NOMO-1 treated with dmso at 0.1 percent for 144 hours (cell line): ENCODE measurements at regions not wholly inside any gene's neighbourhood (a gene's known extent, or its start where the extent isn't known, plus 50 kb on each side); places are given as distances from the start of the nearest gene placed in this dataset.
"Not testable (repeated sequence)": the region's sequence is repeated elsewhere in the genome, so short reads cannot be mapped to it uniquely, and the experiment has no call there.

Experiments
- DNase-seq: peaks from one replicate; lab custom pipeline; 2025; ENCODE audit not compliant: unreplicated experiment; lab: John Stamatoyannopoulos, UW

- DNase-seq = no peak
These were observed 261.1 kb downstream of the CDH7 start for GRCh38 chr18:66011916-66012315.

DNA sequence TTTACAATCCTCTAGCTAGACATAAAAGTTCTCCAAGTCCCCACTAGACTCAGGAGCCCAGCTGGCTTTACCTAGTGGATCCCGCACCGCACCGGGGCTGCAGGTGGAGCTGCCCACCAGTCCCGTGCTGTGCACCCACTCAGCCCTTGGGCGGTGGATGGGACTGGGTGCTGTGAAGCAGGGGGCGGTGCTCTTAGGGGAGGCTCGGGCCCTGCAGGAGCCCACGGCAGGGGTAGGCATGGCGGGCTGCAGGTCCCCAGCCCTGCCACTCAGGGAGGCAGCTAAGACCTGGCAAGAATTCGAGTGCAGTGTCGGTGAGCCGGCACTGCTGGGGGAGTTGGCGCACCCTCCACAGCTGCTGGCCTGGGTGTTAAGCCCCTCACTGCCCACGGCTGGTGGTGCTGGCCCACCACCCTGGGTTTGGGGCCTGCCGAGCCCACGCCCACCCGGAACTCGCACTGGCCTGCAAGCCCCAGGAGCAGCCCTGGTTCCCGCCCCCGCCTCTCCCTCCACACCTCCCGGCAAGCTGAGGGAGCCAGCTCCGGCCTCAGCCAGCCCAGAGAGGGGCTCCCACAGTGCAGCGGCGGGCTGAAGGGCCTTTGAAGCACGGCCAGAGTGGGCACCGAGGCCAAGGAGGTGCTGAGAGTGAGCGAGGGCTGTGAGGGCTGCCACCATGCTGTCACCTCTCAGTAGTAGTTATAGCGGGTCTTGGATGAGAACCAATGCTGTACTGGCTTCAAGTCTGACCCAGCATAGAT, 255.2 kb downstream of the CDH7 start:
- no peak for DNase-seq

DNA sequence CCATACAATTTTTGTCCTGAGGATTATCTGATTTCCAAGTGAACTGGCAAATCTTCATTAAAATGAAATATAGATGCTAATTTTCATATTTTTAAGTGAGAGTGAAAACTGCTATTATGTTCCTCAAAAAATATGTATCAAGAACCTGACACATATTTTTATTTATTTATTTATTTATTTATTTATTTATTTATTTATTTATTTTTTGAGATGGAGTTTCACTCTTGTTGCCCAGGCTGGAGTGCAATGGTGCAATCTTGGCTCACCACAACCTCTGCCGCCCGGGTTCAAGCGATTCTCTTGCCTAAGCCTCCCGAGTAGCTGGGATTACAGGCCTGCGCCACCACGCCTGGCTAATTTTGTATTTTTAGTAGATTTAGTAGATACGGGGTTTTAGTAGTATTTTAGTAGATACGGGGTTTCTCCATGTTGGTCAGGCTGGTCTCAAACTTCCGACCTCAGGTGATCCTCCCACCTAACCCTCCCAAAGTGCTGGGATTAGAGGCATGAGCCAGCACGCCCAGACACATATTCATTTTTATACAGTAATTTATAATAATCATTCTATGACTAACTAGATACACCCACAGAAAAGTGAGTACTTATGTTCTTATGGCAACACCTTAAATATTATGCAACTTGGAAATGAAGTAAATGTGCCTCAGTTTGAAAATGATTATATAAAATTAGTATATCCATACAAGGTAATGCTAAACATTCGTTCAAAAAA, 248.3 kb downstream of the CDH7 start:
- DNase-seq = not testable (repeated sequence)

GRCh38 chr18:65995206-65995605, 244.4 kb downstream of the CDH7 start:
- DNase-seq = no peak

DNA sequence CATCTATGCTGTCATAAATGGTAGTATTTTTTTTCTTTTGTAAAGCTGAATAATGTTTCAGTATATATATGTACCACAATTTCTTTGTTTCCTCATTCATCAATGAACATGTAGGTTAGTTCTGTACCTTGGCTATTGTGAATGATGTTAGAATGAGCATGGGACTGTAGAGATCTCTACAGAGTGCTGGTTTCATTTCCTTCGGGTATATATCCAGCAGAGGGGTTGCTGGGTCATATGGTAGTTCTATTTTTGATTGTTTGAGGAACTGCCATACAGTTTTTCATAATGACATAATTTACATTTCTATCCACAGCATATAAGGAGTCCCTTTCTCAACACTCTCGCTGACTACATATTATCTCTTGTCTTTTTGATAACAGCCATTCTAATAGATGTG, 243.5 kb downstream of the CDH7 start:
- peak; percentile 6 for DNase-seq

DNA sequence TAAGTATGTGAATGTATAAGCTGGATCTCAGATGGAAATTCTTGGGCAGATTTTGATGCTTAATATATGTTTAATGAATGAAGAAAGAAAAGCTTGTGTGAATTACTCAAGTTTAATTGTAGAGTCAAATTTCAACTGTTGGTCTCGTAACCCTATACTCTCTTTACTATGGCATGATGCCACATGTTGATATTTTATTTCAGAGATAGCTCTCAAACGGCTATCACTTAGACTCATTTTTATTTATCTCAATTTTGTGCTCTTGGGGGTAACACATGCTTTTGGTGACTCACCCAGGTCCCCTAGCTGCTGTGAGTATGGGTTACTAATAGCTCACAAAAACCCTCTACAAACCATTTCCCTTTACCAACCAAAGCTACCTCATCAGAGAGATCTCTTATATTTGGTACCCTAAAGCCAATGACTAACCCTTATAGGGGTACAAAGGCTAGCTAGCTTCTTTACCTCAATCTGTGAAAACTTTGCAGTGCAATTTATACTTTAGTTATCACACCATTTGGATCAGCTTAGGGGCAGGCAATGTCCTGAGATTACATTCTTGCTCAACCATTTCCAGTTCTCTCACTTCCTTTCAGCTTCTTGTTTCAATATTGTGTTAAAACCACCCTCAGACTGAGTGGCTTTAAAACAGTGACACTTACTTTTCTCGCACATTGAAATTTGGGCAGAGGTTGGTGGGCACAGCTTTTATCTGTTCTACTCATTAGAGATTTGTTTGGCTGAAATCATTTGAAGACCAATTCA, 240.3 kb downstream of the CDH7 start:
- DNase-seq = peak; percentile 20

- DNase-seq = no peak
These were observed 239.4 kb downstream of the CDH7 start for GRCh38 chr18:65990174-65990690.

DNA sequence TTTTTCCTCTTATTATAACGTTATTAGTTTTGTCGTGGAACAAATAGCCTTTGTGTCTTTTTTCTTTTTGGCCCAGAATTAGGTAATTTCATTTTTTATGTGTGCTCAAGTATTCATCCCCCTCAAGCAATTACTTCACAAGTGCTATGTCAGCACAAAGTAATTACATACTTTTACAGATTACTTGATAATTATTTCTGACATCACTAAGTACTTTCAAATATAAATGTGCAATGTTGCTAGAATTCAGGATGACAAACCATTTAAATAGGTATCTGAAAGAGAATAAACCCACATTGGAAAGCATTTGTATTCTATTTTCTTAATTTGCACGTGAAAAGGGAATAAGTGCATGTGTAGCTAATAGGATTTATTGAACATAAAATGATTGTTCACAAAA, 238.2 kb downstream of the CDH7 start:
- DNase-seq = no peak

DNA sequence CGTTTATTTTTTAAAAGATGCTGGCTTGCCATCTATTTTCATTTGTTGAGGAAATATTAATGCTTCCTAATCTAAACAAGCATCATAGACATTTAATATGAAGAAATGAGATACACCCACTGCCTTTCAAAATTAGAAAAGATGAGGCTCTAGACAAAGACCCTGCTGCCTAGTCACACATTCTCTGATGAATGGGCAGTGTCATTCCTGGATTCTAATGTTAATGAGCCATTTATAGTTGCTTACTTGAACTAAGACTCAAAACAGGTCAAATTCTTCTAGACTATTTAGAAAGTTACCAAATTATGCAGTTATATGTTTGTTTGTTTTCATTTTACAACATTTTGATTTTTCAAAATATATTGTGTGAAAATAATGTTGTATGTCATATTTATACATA, 237.6 kb downstream of the CDH7 start:
- DNase-seq = no peak

- no peak for DNase-seq
These were observed 232.9 kb downstream of the CDH7 start for GRCh38 chr18:65983750-65984149.

DNA sequence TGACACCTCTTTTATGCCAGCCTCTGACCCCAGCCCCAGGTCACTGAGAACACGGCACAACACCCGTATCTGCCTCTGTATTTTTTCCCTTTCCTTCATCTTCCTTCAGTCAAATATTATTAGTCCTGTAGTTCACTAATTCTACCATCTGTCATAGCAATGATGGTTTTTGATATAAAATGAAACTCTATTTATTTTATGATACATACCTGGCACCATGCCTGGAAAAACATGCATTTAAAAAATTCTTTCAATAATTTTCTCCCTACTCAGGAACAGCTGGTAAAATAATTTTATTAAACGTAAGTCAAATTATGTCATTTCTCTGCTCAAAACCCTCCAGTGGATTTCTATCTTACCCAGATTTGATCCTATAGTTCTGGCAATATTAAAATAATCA, 224.7 kb downstream of the CDH7 start:
- DNase-seq = no peak

DNA sequence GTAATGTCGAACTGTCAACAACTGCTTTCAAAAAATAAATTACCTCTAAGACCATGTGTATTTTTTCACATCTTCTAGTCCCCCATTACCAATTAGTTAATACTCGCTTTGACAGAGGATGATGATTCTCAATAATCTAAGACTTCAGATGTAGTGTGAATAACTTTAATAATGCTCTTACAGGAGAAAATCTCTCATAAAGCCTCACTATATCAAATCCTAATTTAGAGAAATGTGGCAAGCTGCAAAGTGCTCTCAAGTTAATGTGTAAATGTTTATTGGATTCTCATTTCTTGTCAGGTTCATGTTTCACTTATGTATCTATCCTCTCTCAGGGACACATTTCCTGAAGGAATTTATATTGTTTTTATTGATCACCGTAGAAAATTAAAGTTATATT, 223.9 kb downstream of the CDH7 start:
- no peak for DNase-seq

GRCh38 chr18:65968239-65969004, 217.6 kb downstream of the CDH7 start:
- DNase-seq = no peak

DNA sequence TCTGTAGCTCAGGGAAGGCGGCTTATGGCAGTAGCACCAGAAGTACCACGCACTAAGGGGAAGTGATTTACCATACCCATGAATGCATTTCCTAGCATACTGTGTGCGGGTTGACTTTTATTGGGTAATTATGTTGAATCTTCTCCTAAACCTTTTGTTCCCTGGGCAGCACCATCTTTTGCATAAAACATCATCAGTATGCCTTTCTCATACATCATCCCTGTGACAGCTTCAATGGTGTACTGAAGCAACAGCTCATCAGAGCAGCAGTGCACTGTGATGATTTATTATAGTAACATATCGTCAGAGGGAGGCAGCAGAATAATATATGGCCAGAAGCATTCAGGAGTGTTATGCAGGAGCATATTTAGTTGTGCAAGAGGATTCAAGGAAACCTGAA, 204.9 kb downstream of the CDH7 start:
- no peak for DNase-seq

DNA sequence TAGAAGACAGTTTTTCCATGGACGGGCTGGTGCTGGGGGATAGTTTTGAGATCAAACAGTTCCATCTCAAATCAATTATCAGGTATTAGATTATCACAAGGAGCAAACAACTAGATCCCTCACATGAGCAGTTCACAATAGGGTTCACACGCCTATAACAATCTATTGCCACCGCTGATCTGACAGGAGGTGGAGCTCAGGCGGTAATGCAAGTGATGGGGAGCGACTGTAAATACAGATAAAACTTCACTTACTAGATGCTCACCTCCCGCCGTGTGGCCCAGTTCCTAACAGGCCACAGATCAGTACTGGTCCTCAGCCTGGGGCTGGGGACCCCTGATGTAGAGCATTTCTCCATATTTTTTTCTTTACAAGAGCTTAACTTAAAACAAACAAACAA, 203.6 kb downstream of the CDH7 start:
- DNase-seq = no peak

DNA sequence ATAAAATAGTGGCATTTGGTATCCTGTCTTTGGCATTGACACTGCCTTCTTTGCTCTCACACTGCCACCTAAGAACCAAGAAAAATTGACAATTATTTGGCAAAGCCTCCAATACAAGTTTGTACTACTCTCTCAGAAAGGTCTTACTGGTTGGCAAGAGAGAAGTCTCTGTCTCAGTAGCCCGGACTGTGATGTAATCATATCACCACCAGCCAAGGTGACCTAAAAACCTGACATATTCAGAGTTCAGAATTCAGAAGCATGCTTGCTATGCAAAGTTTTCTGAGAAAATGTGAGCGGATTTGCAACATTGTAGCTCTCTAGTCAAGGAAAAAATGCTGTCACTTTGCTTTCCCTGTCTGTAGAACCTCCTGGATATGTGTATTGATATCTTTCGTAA, 196.0 kb downstream of the CDH7 start:
- DNase-seq = no peak

GRCh38 chr18:65943268-65943667, 192.5 kb downstream of the CDH7 start:
- no peak for DNase-seq

DNA sequence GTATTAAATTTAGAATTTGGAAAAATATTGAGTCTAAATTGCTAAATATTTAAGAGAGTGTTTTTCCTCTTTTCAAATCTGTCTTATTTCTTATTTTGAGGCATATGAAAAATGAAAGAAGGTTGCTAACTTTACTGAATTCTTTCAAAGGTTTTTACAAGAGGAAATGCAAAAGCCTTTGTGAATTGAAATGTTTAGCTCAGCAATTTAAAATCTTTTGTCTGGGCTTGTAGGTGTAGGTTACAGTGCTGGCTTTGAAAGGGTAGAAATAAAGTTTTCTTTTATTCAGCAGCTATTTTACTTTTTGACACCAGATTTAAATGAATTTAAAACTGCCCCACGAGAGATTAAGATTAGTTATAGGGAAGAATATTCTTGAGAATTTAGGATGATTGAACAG, 192.0 kb downstream of the CDH7 start:
- no peak for DNase-seq

DNA sequence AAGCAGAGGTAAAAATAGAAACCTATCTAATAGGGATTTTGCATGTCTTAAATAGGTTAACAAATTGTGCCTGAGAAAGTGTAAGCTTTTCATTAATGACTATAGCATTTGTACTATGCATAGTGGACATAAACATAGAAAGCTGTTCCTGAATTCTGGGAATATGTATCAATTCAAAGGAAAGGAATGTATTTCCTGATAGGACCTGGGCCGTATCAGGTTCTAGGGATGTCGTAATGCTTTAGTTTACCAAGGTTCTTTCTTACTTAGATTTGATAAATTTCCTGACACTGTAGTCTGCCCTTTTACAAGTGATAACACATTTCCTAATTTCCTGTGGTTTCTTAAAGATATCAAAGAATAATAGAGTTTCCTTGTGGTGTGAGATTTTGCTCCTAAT, 191.3 kb downstream of the CDH7 start:
- no peak for DNase-seq

- no peak for DNase-seq
These were observed 190.7 kb downstream of the CDH7 start for GRCh38 chr18:65941482-65941881.
